GM21786 (cell line): ENCODE measurements at regions not wholly inside any gene's neighbourhood (a gene's known extent, or its start where the extent isn't known, plus 50 kb on each side); places are given as distances from the start of the nearest gene placed in this dataset.

Experiments
- ATAC-seq: cut with Tn5 transposase; IDR thresholded peaks from one replicate; pipeline ENCODE4 v1.9.1; 2021; ENCODE audit not compliant: unreplicated experiment

DNA sequence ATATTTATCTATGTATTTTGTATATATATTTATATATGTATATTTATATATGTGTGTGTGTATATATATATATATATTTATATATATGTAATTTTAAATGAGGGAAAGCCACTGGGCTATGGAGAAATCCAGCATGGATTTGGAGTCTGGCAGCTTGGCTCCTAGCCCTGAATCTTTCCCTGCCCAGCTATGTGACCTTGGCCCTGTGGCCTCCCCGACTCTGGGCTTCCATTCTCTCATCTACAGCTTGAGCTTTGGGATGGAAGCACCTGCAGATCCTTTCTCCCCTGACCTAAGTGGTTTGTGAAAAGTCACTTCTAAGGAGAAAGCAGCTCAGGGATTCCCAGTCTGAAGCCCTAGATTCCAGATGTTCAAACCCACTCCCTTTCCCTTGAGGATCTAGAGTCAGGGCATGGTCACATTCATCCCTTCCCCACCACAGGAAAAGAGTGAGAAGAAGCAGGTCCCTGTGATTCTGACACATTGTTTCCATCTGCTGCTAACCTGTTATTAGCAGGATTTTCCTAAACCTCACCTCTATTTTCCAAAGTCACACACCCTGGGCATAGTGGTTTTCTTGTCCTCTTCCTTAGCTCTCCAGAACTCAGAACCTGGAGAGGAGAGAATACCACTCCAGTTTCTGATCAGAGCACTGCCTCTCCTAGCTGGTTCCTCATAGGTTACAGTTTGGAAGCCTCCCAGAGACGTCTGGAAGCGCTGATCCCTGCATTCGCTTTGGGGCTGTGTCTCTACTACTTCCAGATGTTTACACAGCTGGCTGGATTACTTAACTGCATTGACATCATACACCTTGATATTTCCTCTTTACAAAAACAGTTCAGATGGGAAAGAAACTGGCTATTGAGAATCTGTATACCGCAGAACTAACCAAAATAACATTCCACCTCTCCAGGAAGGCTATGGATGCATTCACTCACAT lies 327.5 kb upstream of the ZMIZ1 start:
- no peak for ATAC-seq

GRCh38 chr10:78742406-78742729 lies 326.4 kb upstream of the ZMIZ1 start:
- no peak for ATAC-seq

DNA sequence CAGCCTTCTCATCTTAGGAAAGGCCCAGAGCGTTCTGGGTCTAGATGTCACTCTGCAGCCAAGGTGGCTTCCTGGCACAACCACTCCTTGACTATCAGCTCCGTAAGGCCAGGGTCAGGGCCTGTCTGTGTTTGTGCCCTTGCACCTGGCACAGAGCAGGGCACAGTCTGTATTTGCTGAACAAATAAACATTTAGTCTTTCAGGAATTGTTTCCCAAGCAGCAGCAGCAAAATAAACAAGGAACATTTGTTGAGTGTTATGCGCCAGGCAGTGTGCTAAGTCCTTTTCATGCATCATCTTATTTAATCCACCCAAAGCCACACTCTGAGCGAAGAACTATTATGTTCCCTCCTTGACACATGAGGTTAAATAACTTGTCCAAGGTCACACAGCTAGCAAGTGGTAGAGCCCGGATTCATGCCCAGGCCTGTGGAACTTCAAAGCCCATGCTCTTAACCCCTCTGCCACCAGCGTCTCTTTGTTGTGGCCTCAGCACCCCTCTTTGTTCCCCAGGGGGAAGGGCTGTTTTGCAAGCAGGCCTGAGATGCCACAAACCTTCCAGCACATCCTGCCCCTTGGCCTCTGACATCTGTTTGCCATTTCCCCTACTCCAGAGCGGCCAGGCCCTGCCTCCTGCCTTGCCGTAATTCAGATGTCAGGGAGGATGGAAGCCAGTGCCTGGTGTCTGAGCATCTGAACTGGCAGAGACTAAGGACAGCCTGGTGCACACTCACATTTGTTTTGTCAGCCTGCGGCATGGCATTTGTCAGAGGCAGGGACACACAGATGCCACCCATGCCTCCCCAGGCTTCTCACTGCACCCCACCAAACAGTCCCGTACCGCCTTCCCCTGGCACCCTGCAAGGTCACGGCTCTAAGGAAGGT lies 325.8 kb upstream of the ZMIZ1 start:
- ATAC-seq = no peak

DNA sequence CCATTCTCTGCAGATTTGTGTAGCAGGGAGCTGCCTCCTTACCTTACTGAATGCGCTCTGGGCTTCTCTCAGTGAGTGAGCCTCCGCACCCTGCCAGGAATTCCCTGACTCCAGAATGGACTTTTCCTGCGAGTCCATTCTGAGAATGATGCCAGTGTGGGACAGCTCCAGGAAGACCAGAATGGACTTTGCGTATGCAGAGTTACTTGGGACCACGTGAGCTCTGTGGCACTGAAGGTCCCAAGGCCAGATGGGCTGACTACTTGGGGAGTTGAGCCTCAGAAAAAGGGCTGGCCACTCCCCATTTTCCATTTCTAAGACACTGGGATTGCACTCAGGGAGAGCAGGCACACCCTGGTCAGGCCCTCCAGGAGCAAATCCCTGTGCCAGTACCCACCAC lies 324.7 kb upstream of the ZMIZ1 start:
- ATAC-seq = no peak

- ATAC-seq = no peak
Measured at GRCh38 chr10:78744491-78745090, 324.2 kb upstream of the ZMIZ1 start.

DNA sequence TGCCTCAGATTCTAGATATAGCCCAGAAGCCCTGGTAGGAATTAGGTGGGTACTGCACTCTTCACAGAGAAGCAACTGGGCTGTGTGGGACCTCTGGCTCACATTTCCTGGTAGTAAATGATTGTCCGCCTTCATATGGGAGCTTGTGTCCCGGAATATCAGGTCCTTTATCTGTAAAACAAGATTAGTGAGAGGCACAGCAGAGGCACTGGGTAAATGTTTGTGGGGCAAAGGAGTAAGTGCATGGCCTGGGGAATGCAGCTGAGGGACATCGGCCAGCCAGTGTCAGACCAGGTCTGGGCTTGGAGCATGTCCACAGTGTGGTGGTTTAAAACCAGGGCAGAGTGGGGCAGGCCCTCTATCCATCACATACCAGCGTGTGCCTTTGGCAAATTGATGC lies 323.3 kb upstream of the ZMIZ1 start:
- no peak for ATAC-seq

GRCh38 chr10:78746155-78746763 lies 322.5 kb upstream of the ZMIZ1 start:
- ATAC-seq = no peak

- ATAC-seq = no peak
Measured at GRCh38 chr10:78747401-78748234, 321.1 kb upstream of the ZMIZ1 start.

GRCh38 chr10:78748235-78748533 lies 320.6 kb upstream of the ZMIZ1 start:
- no peak for ATAC-seq

- ATAC-seq = no peak
Measured at GRCh38 chr10:78749200-78749599, 319.6 kb upstream of the ZMIZ1 start.

DNA sequence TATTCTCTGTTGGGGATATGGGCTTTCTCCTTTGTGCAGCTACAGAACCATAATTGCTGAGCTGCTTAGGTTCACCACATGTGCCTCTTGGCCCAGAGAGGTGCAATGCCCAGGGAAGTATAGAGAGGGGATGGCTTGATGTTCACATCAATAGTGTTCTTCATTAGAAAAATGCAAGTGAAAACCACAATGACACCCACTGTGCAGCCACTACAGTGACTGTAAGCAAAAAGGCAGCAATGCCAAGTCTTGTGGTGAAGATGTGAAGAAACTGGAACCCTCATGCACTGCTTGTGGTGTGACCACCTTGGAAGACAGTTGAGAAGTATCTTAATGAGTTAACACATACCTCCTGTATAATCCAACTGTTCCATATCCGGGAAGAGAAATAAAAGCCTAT lies 318.9 kb upstream of the ZMIZ1 start:
- no peak for ATAC-seq

GRCh38 chr10:78750418-78750817 lies 318.3 kb upstream of the ZMIZ1 start:
- no peak for ATAC-seq

GRCh38 chr10:78751716-78752115 lies 317.1 kb upstream of the ZMIZ1 start:
- no peak for ATAC-seq

DNA sequence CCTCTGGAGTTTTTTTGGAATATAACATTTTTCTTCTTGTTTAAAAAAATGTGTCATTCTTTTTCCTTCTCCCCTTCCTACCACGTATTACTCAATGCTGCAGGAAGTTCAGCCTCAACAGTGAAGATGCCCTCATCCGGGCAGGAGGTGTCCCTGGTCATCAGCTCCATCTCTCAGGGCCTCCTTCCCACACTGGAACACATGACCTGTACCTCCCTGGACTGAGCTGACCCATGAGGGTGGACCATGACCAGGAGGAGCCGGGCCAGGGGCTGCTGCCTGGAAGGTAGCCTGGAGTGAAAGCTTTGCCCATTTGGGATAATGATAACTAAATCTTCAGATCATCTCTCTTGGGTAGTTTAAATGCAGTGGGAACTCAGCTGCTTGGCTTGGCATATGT lies 316.5 kb upstream of the ZMIZ1 start:
- no peak for ATAC-seq

DNA sequence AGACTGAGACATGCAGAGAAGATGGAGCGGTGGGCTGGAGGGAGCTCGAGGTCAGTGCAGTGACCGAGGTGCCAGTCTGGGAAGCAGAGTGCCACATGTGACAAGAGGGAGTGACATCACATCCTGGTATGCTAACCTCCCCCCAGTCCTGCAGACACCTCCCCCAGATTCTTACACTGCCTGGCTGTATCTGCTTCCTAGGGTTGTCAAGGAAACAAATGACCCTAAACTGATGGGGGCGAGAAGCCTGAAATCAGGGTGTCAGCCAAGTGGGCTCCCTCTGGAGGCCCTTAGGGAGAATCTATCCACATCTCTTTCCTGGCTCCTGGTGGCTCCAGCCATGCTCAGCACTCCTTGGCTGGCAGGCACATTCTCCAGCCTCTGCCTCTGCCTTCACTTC lies 316.1 kb upstream of the ZMIZ1 start:
- no peak for ATAC-seq

GRCh38 chr10:78754269-78755062 lies 314.3 kb upstream of the ZMIZ1 start:
- no peak for ATAC-seq

GRCh38 chr10:78755063-78755701 lies 313.6 kb upstream of the ZMIZ1 start:
- ATAC-seq = no peak

DNA sequence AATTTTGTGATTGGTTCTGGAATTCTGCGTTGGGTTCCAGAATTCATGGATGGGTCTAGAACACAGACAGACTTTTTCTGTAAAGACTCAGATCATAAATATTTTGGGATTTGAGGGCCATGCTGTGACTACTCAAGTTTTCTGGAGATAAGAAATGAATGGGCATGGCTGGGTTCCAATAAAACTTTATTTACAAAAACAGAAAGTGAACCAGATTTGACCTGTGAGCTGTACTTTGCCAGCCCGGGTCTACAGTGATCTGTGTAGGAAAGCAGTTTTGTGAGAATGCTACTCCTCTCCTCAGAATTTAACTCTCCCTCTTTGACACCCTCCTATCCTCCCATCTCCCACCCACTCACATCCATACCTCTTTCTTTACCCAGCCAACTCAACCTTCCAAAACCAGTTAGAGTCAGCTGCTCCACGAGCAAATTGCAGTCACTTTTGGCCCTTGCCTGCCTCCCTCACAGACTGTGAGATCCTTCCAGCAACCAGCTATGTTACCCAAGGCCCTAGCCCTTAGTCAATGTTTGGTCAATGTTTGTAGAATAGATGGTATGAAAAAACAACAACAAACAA lies 312.8 kb upstream of the ZMIZ1 start:
- ATAC-seq = no peak
